ENCODE measurements at regions not wholly inside any gene's neighbourhood (a gene's known extent, or its start where the extent isn't known, plus 50 kb on each side); places are given as distances from the start of the nearest gene placed in this dataset.

DNA sequence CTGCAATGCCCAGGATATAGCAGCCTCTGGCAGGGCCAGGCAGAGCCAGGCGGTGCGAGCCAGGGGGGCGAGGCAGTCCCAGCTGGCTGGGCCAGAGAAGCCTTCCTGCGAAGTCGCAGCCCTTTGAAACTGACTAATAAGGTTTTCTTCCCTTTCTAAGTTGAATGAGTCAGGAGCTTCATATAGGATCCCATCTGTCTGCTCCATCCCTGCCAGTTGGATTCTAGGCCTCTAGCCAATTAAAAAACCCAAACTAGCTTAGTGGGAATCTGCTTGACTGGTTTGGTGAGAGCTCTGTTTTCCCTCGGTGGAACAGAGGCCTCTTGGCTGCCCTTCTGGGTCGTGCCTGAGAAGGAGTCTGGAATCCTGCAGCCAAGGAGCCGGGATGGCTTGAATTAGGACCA lies 70.1 kb upstream of the RAPGEF1 start:
- Mint-ChIP-seq H3K27ac (no peak overlapping the region), H3K4me1 (no peaks in the 10 kb centered on the region), H3K36me3 (no peaks in the 10 kb centered on the region), H3K9me3 (no peaks in the 10 kb centered on the region), H3K27me3 (peaks cover 27% of the 10 kb centered on the region), H3K4me3 (no peak overlapping the region)
- DNase-seq (no peak), ATAC-seq (ENCODE audit: low read depth in 2 of 2) (no peak)
- no peaks in the 10 kb centered on the region for H3K36me3 ChIP-seq (ENCODE audit: control insufficient read depth, insufficient read depth, low read length)
- H3K27me3 ChIP-seq (ENCODE audit: control insufficient read depth, insufficient read depth, low read length), result no peaks in the 10 kb centered on the region
- no peaks in the 10 kb centered on the region for H3K4me1 ChIP-seq (ENCODE audit: control insufficient read depth, insufficient read depth, low read length, poor library complexity, severe bottlenecking)
- no peak overlapping the region for H3K4me3 ChIP-seq (ENCODE audit: low read depth, low read length)
- H3K27ac ChIP-seq (ENCODE audit: insufficient read depth, low read length, poor library complexity, severe bottlenecking), result no peak overlapping the region
- H3K9me3 ChIP-seq (ENCODE audit: control insufficient read depth in 2 of 2, low read length in 2 of 2), result no peaks in the 10 kb centered on the region

DNA sequence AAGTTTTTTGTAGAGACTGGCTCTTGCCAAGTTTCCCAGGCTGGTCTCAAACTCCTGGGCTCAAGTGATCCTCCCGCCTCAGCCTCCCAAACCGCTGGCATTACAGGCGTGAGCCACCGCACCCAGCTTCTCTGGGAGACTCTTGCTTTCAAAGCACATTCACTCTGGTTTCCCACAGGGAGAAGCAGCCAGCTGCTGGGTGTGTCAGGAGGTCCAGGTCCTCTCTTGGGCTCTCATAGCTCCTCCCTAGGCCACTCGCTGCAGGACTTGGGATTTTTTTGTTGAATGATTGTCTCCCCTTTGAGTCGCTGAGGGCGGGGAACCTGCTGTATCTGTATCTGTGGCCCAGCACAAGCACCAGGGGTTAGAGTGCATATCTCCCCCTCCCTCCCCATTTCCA lies 68.4 kb upstream of the RAPGEF1 start:
- H3K4me1 Mint-ChIP-seq, result no peaks in the 10 kb centered on the region
- H3K27ac Mint-ChIP-seq, result no peak overlapping the region
- no peaks in the 10 kb centered on the region for H3K9me3 ChIP-seq (ENCODE audit: control insufficient read depth in 2 of 2, low read length in 2 of 2)
- no peak overlapping the region for H3K4me3 Mint-ChIP-seq
- no peak overlapping the region for H3K27ac ChIP-seq (ENCODE audit: insufficient read depth, low read length, poor library complexity, severe bottlenecking)
- DNase-seq (no peak), ATAC-seq (ENCODE audit: low read depth in 2 of 2) (no peak)
- H3K36me3 ChIP-seq (ENCODE audit: control insufficient read depth, insufficient read depth, low read length), result no peaks in the 10 kb centered on the region
- H3K9me3 Mint-ChIP-seq, result no peaks in the 10 kb centered on the region
- H3K36me3 Mint-ChIP-seq, result no peaks in the 10 kb centered on the region
- peaks cover 27% of the 10 kb centered on the region for H3K27me3 Mint-ChIP-seq
- no peak overlapping the region for H3K4me3 ChIP-seq (ENCODE audit: low read depth, low read length)
- H3K27me3 ChIP-seq (ENCODE audit: control insufficient read depth, insufficient read depth, low read length), result no peaks in the 10 kb centered on the region
- H3K4me1 ChIP-seq (ENCODE audit: control insufficient read depth, insufficient read depth, low read length, poor library complexity, severe bottlenecking), result no peaks in the 10 kb centered on the region

GRCh38 chr9:131807144-131807983 lies 67.5 kb upstream of the RAPGEF1 start:
- peaks cover 31% of the 10 kb centered on the region for H3K27me3 Mint-ChIP-seq
- Histone ChIP-seq H3K4me1 (ENCODE audit: control insufficient read depth, insufficient read depth, low read length, poor library complexity, severe bottlenecking) (no peaks in the 10 kb centered on the region), H3K27ac (ENCODE audit: insufficient read depth, low read length, poor library complexity, severe bottlenecking) (no peak overlapping the region), H3K4me3 (ENCODE audit: low read depth, low read length) (no peak overlapping the region), H3K27me3 (ENCODE audit: control insufficient read depth, insufficient read depth, low read length) (no peaks in the 10 kb centered on the region), H3K9me3 (ENCODE audit: control insufficient read depth in 2 of 2, low read length in 2 of 2) (no peaks in the 10 kb centered on the region), H3K36me3 (ENCODE audit: control insufficient read depth, insufficient read depth, low read length) (no peaks in the 10 kb centered on the region)
- no peaks in the 10 kb centered on the region for H3K9me3 Mint-ChIP-seq
- H3K4me1 Mint-ChIP-seq, result no peaks in the 10 kb centered on the region
- H3K27ac Mint-ChIP-seq, result no peak overlapping the region
- H3K4me3 Mint-ChIP-seq, result no peak overlapping the region
- H3K36me3 Mint-ChIP-seq, result no peaks in the 10 kb centered on the region
- no peak for DNase-seq
- ATAC-seq (ENCODE audit: low read depth in 2 of 2), result no peak

DNA sequence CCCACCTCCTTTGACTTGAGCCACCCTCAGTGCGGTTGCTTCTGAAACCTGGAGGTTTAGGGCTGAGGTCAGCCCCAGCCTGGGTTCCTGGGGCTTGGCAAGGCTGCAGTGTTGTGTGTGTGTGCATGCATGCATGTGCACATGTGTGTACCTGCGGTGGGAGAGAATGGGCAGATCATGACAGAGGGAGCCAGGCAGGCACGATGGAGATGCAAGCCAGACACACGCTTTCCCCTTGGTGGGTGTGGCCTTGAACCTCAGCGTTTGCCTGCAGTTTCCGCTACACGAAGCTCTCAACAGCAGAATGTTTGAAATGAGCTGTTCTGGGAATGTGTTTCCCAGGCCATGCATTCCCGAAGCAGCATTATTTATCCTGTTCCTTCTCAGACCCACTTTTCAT lies 65.9 kb upstream of the RAPGEF1 start:
- H3K36me3 ChIP-seq (ENCODE audit: control insufficient read depth, insufficient read depth, low read length), result no peaks in the 10 kb centered on the region
- Mint-ChIP-seq H3K9me3 (no peaks in the 10 kb centered on the region), H3K27me3 (peaks cover 28% of the 10 kb centered on the region), H3K4me1 (no peaks in the 10 kb centered on the region), H3K27ac (no peak overlapping the region), H3K4me3 (no peak overlapping the region), H3K36me3 (no peaks in the 10 kb centered on the region)
- no peaks in the 10 kb centered on the region for H3K9me3 ChIP-seq (ENCODE audit: control insufficient read depth in 2 of 2, low read length in 2 of 2)
- DNase-seq, result no peak
- no peak overlapping the region for H3K27ac ChIP-seq (ENCODE audit: insufficient read depth, low read length, poor library complexity, severe bottlenecking)
- no peaks in the 10 kb centered on the region for H3K4me1 ChIP-seq (ENCODE audit: control insufficient read depth, insufficient read depth, low read length, poor library complexity, severe bottlenecking)
- no peaks in the 10 kb centered on the region for H3K27me3 ChIP-seq (ENCODE audit: control insufficient read depth, insufficient read depth, low read length)
- no peak for ATAC-seq (ENCODE audit: low read depth in 2 of 2)
- H3K4me3 ChIP-seq (ENCODE audit: low read depth, low read length), result no peak overlapping the region

DNA sequence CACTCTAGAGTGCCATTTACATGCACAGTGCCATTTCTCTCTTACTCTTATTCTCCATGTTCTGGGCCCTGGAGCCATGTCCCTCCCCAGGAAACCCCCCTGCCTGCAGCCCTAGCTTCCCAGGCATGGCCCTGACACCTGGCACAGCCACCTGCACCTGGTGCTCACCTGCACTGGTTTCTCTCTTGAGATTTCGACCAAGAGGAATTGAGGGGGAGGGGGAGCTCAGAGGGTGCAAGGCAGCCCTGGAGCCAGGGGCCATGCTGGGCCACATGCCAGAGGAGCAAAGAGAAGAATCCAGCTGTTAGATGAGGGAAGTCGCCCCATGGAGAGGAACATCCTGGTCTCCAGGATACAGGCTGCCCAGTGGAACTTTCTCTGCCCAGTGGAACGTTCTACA lies 65.0 kb upstream of the RAPGEF1 start:
- no peak overlapping the region for H3K4me3 Mint-ChIP-seq
- Histone ChIP-seq H3K9me3 (ENCODE audit: control insufficient read depth in 2 of 2, low read length in 2 of 2) (no peaks in the 10 kb centered on the region), H3K4me3 (ENCODE audit: low read depth, low read length) (no peak overlapping the region), H3K36me3 (ENCODE audit: control insufficient read depth, insufficient read depth, low read length) (no peaks in the 10 kb centered on the region), H3K4me1 (ENCODE audit: control insufficient read depth, insufficient read depth, low read length, poor library complexity, severe bottlenecking) (no peaks in the 10 kb centered on the region), H3K27ac (ENCODE audit: insufficient read depth, low read length, poor library complexity, severe bottlenecking) (no peak overlapping the region), H3K27me3 (ENCODE audit: control insufficient read depth, insufficient read depth, low read length) (no peaks in the 10 kb centered on the region)
- H3K27me3 Mint-ChIP-seq, result peaks cover 30% of the 10 kb centered on the region
- peaks cover 0 to 5% (median 0%) of the 10 kb centered on the region in 7 donors for H3K9me3 Mint-ChIP-seq
- H3K27ac Mint-ChIP-seq, result no peak overlapping the region
- DNase-seq (no peak), ATAC-seq (ENCODE audit: low read depth in 2 of 2) (no peak)
- no peaks in the 10 kb centered on the region for H3K4me1 Mint-ChIP-seq
- H3K36me3 Mint-ChIP-seq, result no peaks in the 10 kb centered on the region

- Histone ChIP-seq H3K4me1 (ENCODE audit: control insufficient read depth, insufficient read depth, low read length, poor library complexity, severe bottlenecking) (no peaks in the 10 kb centered on the region), H3K4me3 (ENCODE audit: low read depth, low read length) (no peak overlapping the region), H3K9me3 (ENCODE audit: control insufficient read depth in 2 of 2, low read length in 2 of 2) (no peaks in the 10 kb centered on the region), H3K27ac (ENCODE audit: insufficient read depth, low read length, poor library complexity, severe bottlenecking) (no peak overlapping the region), H3K27me3 (ENCODE audit: control insufficient read depth, insufficient read depth, low read length) (no peaks in the 10 kb centered on the region), H3K36me3 (ENCODE audit: control insufficient read depth, insufficient read depth, low read length) (no peaks in the 10 kb centered on the region)
- Mint-ChIP-seq H3K4me1 (no peaks in the 10 kb centered on the region), H3K27me3 (peaks cover 21% of the 10 kb centered on the region), H3K36me3 (no peaks in the 10 kb centered on the region), H3K27ac (no peak overlapping the region), H3K9me3 (peaks cover 0 to 5% (median 0%) of the 10 kb centered on the region in 7 donors), H3K4me3 (no peak overlapping the region)
- ATAC-seq (ENCODE audit: low read depth in 2 of 2), result no peak
- DNase-seq, result no peak
Observed at GRCh38 chr9:131803758-131804411, 64.0 kb upstream of the RAPGEF1 start.

DNA sequence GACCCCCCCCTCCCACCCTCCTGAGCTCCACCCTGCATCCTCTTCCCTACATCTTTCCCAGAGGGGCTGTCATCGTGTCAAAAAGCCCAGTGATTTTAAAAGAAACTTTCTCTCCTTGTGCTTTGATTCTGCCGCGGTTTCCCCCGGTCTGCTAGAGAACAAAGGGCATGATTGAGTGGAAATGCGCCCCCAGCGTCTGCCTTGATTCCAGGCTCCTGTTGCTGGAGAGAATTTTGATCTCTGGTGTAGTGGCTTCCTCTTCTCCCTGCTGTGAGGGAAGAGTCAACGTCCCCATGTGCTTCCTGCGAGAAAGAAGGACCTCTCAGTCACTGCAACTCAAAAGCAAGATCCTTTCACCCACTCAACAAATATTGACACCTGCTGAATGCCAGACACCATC lies 61.9 kb upstream of the RAPGEF1 start:
- Mint-ChIP-seq H3K27me3 (peaks cover 20% of the 10 kb centered on the region), H3K36me3 (no peaks in the 10 kb centered on the region), H3K4me3 (no peak overlapping the region), H3K27ac (no peak overlapping the region), H3K9me3 (peaks cover 0 to 5% (median 0%) of the 10 kb centered on the region in 7 donors), H3K4me1 (no peaks in the 10 kb centered on the region)
- Histone ChIP-seq H3K4me3 (ENCODE audit: low read depth, low read length) (no peak overlapping the region), H3K9me3 (ENCODE audit: control insufficient read depth in 2 of 2, low read length in 2 of 2) (no peaks in the 10 kb centered on the region), H3K27ac (ENCODE audit: insufficient read depth, low read length, poor library complexity, severe bottlenecking) (no peak overlapping the region), H3K36me3 (ENCODE audit: control insufficient read depth, insufficient read depth, low read length) (no peaks in the 10 kb centered on the region), H3K4me1 (ENCODE audit: control insufficient read depth, insufficient read depth, low read length, poor library complexity, severe bottlenecking) (no peaks in the 10 kb centered on the region), H3K27me3 (ENCODE audit: control insufficient read depth, insufficient read depth, low read length) (no peaks in the 10 kb centered on the region)
- no peak for ATAC-seq (ENCODE audit: low read depth in 2 of 2)
- DNase-seq, result no peak

GRCh38 chr9:131800843-131801242 lies 61.0 kb upstream of the RAPGEF1 start:
- no peak overlapping the region for H3K27ac Mint-ChIP-seq
- peaks cover 0 to 5% (median 0%) of the 10 kb centered on the region in 7 donors for H3K9me3 Mint-ChIP-seq
- H3K4me1 Mint-ChIP-seq, result no peaks in the 10 kb centered on the region

More at GRCh38 chr9:131800843-131801242, 61.0 kb upstream of the RAPGEF1 start:
- Histone ChIP-seq H3K9me3 (ENCODE audit: control insufficient read depth in 2 of 2, low read length in 2 of 2) (no peaks in the 10 kb centered on the region), H3K27me3 (ENCODE audit: control insufficient read depth, insufficient read depth, low read length) (no peaks in the 10 kb centered on the region), H3K4me1 (ENCODE audit: control insufficient read depth, insufficient read depth, low read length, poor library complexity, severe bottlenecking) (no peaks in the 10 kb centered on the region), H3K4me3 (ENCODE audit: low read depth, low read length) (no peak overlapping the region), H3K27ac (ENCODE audit: insufficient read depth, low read length, poor library complexity, severe bottlenecking) (no peak overlapping the region), H3K36me3 (ENCODE audit: control insufficient read depth, insufficient read depth, low read length) (no peaks in the 10 kb centered on the region)
- H3K36me3 Mint-ChIP-seq, result no peaks in the 10 kb centered on the region
- peaks cover 13% of the 10 kb centered on the region for H3K27me3 Mint-ChIP-seq
- no peak overlapping the region for H3K4me3 Mint-ChIP-seq
- no peak for ATAC-seq (ENCODE audit: low read depth in 2 of 2)
- no peak for DNase-seq

All from CD4-positive, CD25-positive, alpha-beta regulatory T cell (primary cell).